SHP77 treated with DMSO at 0.1 percent for 48 hours (cell line): ENCODE measurements at regions not wholly inside any gene's neighbourhood (a gene's known extent, or its start where the extent isn't known, plus 50 kb on each side); places are given as distances from the start of the nearest gene placed in this dataset.

Experiments used
- DNase-seq: peaks from one replicate; lab custom pipeline; 2025; lab: John Stamatoyannopoulos, UW

- no peak for DNase-seq
Observed at GRCh38 chr10:78481842-78482241, 448.2 kb downstream of the RPS24 start.

GRCh38 chr10:78483641-78484040 lies 450.0 kb downstream of the RPS24 start:
- no peak for DNase-seq

GRCh38 chr10:78489034-78489433 lies 455.4 kb downstream of the RPS24 start:
- DNase-seq = no peak

- no peak for DNase-seq
Observed at GRCh38 chr10:78491812-78492211, 458.1 kb downstream of the RPS24 start.

GRCh38 chr10:78492424-78492823 lies 458.8 kb downstream of the RPS24 start:
- DNase-seq = no peak

- DNase-seq = no peak
Observed at GRCh38 chr10:78494179-78494578, 460.5 kb downstream of the RPS24 start.

GRCh38 chr10:78502210-78502936 lies 468.7 kb downstream of the RPS24 start:
- DNase-seq = no peak

GRCh38 chr10:78504181-78504580 lies 470.5 kb downstream of the RPS24 start:
- DNase-seq = no peak

- no peak for DNase-seq
Observed at GRCh38 chr10:78505657-78506056, 472.0 kb downstream of the RPS24 start.

- no peak for DNase-seq
Observed at GRCh38 chr10:78506614-78507013, 473.0 kb downstream of the RPS24 start.

GRCh38 chr10:78507510-78508160 lies 474.0 kb downstream of the RPS24 start:
- no peak for DNase-seq

- no peak for DNase-seq
Observed at GRCh38 chr10:78508955-78509748, 475.5 kb downstream of the RPS24 start.

- no peak for DNase-seq
Observed at GRCh38 chr10:78510566-78511323, 477.1 kb downstream of the RPS24 start.

- no peak for DNase-seq
Observed at GRCh38 chr10:78511324-78512204, 477.9 kb downstream of the RPS24 start.

- DNase-seq = no peak
Observed at GRCh38 chr10:78512205-78512550, 478.5 kb downstream of the RPS24 start.

- no peak for DNase-seq
Observed at GRCh38 chr10:78513330-78513729, 479.7 kb downstream of the RPS24 start.

- no peak for DNase-seq
Observed at GRCh38 chr10:78513986-78514385, 480.3 kb downstream of the RPS24 start.

- DNase-seq = no peak
Observed at GRCh38 chr10:78514459-78514858, 480.8 kb downstream of the RPS24 start.

- DNase-seq = no peak
Observed at GRCh38 chr10:78515038-78515872, 481.6 kb downstream of the RPS24 start.

- DNase-seq = no peak
Observed at GRCh38 chr10:78515873-78516153, 482.1 kb downstream of the RPS24 start.

- no peak for DNase-seq
Observed at GRCh38 chr10:78516236-78516635, 482.6 kb downstream of the RPS24 start.
